Calu3 (cell line): ENCODE measurements at regions not wholly inside any gene's neighbourhood (a gene's known extent, or its start where the extent isn't known, plus 50 kb on each side); places are given as distances from the start of the nearest gene placed in this dataset.

Experiments used
- BruUV-seq: library from RNA; stranded (reverse); fragments of 400-500 nt; replicated peaks from 2 replicates; lab custom pipeline; 2021; lab: Mats Ljungman, UMichigan
- CTCF ChIA-PET: fragments of 300-600 bp; sonication (Branson Sonifier 250); formaldehyde crosslinking; loops from one replicate; lab custom pipeline; 2022; ENCODE audit warnings: antibody characterized with exemption; lab: Charles Lee
- DNase-seq: peaks from one replicate; pipeline ENCODE4 v3.0.0; 2022
- H3K27ac Mint-ChIP-seq: one replicate; pipeline ENCODE4 v1.8.0; 2022; ENCODE audit warnings: mixed read lengths; ENCODE audit not compliant: unreplicated experiment
- H3K27me3 Mint-ChIP-seq: one replicate; pipeline ENCODE4 v1.8.0; 2022; ENCODE audit warnings: mixed read lengths; ENCODE audit not compliant: unreplicated experiment
- H3K36me3 Mint-ChIP-seq: one replicate; pipeline ENCODE4 v1.8.0; 2022; ENCODE audit warnings: mild to moderate bottlenecking, moderate library complexity, mixed read lengths; ENCODE audit not compliant: insufficient read depth, unreplicated experiment
- H3K4me1 Mint-ChIP-seq: one replicate; pipeline ENCODE4 v1.8.0; 2022; ENCODE audit warnings: mild to moderate bottlenecking, low read depth, mixed read lengths; ENCODE audit not compliant: unreplicated experiment
- H3K4me3 Mint-ChIP-seq: one replicate; pipeline ENCODE4 v1.8.0; 2022; ENCODE audit warnings: mild to moderate bottlenecking, low read depth, moderate library complexity, mixed read lengths; ENCODE audit not compliant: unreplicated experiment
- H3K9me3 Mint-ChIP-seq: one replicate; pipeline ENCODE4 v1.8.0; 2022; ENCODE audit warnings: low read depth, mixed read lengths; ENCODE audit not compliant: unreplicated experiment
- CTCF ChIP-seq: fragments of 200-600 bp; IDR thresholded peaks from one replicate; pipeline ENCODE4 v1.8.0; 2022; ENCODE audit warnings: antibody characterized with exemption; ENCODE audit not compliant: unreplicated experiment
- intact Hi-C: fragments of 100-400 bp; cut with micrococcal nuclease; formaldehyde crosslinking; loops from one replicate; pipeline ENCODE4 v1.10.0; 2022; ENCODE audit not compliant: unreplicated experiment

GRCh38 chr4:27210956-27211355, 350.3 kb downstream of the STIM2 start:
- Mint-ChIP-seq H3K4me3 (no peak overlapping the region), H3K9me3 (no peaks in the 10 kb centered on the region), H3K4me1 (no peaks in the 10 kb centered on the region), H3K36me3 (no peaks in the 10 kb centered on the region), H3K27me3 (no peaks in the 10 kb centered on the region), H3K27ac (no peak overlapping the region)
- no TSS peak for BruUV-seq
- TF ChIP-seq CTCF: no peak
- intact Hi-C loops: no loop called here
- DNase-seq: no peak
- CTCF ChIA-PET: no interaction called here

DNA sequence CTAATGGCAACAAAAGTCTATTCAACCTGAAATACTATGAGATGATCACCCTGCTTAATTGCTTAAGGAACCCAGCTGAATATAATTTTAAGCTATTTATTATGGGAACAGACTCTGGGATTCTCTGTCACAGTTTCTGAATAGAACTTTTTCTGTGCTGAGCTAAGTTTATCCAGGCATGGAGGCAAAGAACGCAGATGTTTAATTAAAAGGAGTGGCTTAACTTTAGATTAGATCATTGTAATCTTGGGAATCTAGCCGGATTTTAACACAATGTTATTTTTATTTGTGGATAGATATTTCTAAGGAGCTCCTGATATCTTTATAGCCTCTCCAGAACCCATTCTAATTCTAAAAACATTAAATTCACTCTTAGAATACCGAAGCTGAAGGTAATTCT, 353.4 kb downstream of the STIM2 start:
- Mint-ChIP-seq H3K9me3 (no peaks in the 10 kb centered on the region), H3K4me1 (peaks cover 10% of the 10 kb centered on the region), H3K27ac (no peak overlapping the region), H3K27me3 (no peaks in the 10 kb centered on the region), H3K4me3 (no peak overlapping the region), H3K36me3 (no peaks in the 10 kb centered on the region)
- no peak for DNase-seq
- TF ChIP-seq CTCF: no peak
- intact Hi-C loops: no loop called here
- no TSS peak for BruUV-seq
- CTCF ChIA-PET: interaction anchor here (0.6 kb wide), 1 partner anchor 10 kb away, joined by 3 read pairs; no protein-coding TSS in a partner anchor

- intact Hi-C loops: no loop called here
- BruUV-seq: no TSS peak
- no peak for DNase-seq
- Mint-ChIP-seq H3K4me3 (no peak overlapping the region), H3K9me3 (no peaks in the 10 kb centered on the region), H3K27me3 (no peaks in the 10 kb centered on the region), H3K36me3 (no peaks in the 10 kb centered on the region), H3K27ac (no peak overlapping the region), H3K4me1 (peaks cover 10% of the 10 kb centered on the region)
- CTCF ChIA-PET: interaction anchor here (1.5 kb wide), 1 partner anchor 12 kb away, joined by 3 read pairs; no protein-coding TSS in a partner anchor
- TF ChIP-seq CTCF: no peak
Observed at GRCh38 chr4:27215220-27215826, 354.7 kb downstream of the STIM2 start.

- intact Hi-C loops: no loop called here
- no peak overlapping the region for H3K4me3 Mint-ChIP-seq
- TF ChIP-seq CTCF: no peak
- no TSS peak for BruUV-seq
- no peaks in the 10 kb centered on the region for H3K27me3 Mint-ChIP-seq
- H3K27ac Mint-ChIP-seq: no peak overlapping the region
- peaks cover 10% of the 10 kb centered on the region for H3K4me1 Mint-ChIP-seq
- H3K9me3 Mint-ChIP-seq: no peaks in the 10 kb centered on the region
- CTCF ChIA-PET: interaction anchor here (0.8 kb wide), 1 partner anchor 19 kb away, joined by 3 read pairs; no protein-coding TSS in a partner anchor
- H3K36me3 Mint-ChIP-seq: no peaks in the 10 kb centered on the region
- no peak for DNase-seq
Observed at GRCh38 chr4:27217261-27217769, 356.7 kb downstream of the STIM2 start.
